Panc1 (cell line): ENCODE measurements at regions not wholly inside any gene's neighbourhood (a gene's known extent, or its start where the extent isn't known, plus 50 kb on each side); places are given as distances from the start of the nearest gene placed in this dataset.

Experiments
- POLR2AphosphoS5 ChIP-seq: IDR thresholded peaks from 2 replicates; pipeline ENCODE4 v1.6.1; 2012; ENCODE audit warnings: mild to moderate bottlenecking, low read depth, low read length, moderate library complexity
- SIN3A ChIP-seq: IDR thresholded peaks from 2 replicates; pipeline ENCODE4 v1.6.1; 2012; ENCODE audit warnings: low read depth, mild to moderate bottlenecking, low read length, moderate library complexity, borderline replicate concordance; ENCODE audit not compliant: insufficient read depth
- TF ChIP-seq, protein P1 (sequence below): fragments of 450-650 bp; IDR thresholded peaks from 2 replicates; pipeline ENCODE4 v1.5.1; 2017; ENCODE audit warnings: mild to moderate bottlenecking
- TF ChIP-seq, protein P2 (sequence below), 2 experiments: IDR thresholded peaks; 2 replicates each; pipeline ENCODE4 v1.6.1; 2011 to 2012; ENCODE audit warnings: low read depth in 2 of 2, control low read depth in 1 of 2, low read length in 1 of 2, mild to moderate bottlenecking in 1 of 2, moderate library complexity in 1 of 2; ENCODE audit not compliant: insufficient read depth in 1 of 2

DNA sequence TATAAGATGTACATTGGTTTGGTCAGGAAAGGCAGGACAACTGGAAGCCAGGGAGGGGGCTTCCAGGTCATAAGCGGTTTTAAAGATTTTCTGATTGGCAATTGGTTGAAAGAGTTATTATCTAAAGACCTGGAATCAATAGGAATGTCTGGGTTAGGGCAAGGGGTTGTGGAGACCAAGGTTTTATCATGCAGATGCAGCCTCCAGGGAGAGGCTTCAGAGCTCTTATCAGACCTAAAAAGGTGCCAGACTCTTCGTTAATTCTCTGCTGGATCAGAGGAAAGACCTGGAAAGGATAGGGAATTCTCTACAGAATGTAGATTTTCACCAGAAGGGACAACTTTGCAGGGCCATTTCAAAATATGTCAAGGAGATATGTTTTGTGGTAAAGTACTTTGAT lies 62.8 kb downstream of the BEX3 start:
- TF ChIP-seq POLR2AphosphoS5, result no peak
- TF ChIP-seq, protein P1, sequence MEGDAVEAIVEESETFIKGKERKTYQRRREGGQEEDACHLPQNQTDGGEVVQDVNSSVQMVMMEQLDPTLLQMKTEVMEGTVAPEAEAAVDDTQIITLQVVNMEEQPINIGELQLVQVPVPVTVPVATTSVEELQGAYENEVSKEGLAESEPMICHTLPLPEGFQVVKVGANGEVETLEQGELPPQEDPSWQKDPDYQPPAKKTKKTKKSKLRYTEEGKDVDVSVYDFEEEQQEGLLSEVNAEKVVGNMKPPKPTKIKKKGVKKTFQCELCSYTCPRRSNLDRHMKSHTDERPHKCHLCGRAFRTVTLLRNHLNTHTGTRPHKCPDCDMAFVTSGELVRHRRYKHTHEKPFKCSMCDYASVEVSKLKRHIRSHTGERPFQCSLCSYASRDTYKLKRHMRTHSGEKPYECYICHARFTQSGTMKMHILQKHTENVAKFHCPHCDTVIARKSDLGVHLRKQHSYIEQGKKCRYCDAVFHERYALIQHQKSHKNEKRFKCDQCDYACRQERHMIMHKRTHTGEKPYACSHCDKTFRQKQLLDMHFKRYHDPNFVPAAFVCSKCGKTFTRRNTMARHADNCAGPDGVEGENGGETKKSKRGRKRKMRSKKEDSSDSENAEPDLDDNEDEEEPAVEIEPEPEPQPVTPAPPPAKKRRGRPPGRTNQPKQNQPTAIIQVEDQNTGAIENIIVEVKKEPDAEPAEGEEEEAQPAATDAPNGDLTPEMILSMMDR, result no peak
- TF ChIP-seq, protein P2, sequence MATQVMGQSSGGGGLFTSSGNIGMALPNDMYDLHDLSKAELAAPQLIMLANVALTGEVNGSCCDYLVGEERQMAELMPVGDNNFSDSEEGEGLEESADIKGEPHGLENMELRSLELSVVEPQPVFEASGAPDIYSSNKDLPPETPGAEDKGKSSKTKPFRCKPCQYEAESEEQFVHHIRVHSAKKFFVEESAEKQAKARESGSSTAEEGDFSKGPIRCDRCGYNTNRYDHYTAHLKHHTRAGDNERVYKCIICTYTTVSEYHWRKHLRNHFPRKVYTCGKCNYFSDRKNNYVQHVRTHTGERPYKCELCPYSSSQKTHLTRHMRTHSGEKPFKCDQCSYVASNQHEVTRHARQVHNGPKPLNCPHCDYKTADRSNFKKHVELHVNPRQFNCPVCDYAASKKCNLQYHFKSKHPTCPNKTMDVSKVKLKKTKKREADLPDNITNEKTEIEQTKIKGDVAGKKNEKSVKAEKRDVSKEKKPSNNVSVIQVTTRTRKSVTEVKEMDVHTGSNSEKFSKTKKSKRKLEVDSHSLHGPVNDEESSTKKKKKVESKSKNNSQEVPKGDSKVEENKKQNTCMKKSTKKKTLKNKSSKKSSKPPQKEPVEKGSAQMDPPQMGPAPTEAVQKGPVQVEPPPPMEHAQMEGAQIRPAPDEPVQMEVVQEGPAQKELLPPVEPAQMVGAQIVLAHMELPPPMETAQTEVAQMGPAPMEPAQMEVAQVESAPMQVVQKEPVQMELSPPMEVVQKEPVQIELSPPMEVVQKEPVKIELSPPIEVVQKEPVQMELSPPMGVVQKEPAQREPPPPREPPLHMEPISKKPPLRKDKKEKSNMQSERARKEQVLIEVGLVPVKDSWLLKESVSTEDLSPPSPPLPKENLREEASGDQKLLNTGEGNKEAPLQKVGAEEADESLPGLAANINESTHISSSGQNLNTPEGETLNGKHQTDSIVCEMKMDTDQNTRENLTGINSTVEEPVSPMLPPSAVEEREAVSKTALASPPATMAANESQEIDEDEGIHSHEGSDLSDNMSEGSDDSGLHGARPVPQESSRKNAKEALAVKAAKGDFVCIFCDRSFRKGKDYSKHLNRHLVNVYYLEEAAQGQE (IDR thresholded peaks at IDR 0.05; ENCODE audit: insufficient read depth in 1 of 2, low read depth in 2 of 2, low read length in 1 of 2), result no peak
- no peak for TF ChIP-seq SIN3A
